ENCODE measurements at regions not wholly inside any gene's neighbourhood (a gene's known extent, or its start where the extent isn't known, plus 50 kb on each side); places are given as distances from the start of the nearest gene placed in this dataset.
"Not testable (repeated sequence)": the region's sequence is repeated elsewhere in the genome, so short reads cannot be mapped to it uniquely, and the experiment has no call there.

- H3K4me3 ChIP-seq (ENCODE audit: low read depth, low read length), result no peak overlapping the region
- no peaks in the 10 kb centered on the region for H3K36me3 ChIP-seq
- no peaks in the 10 kb centered on the region for H3K9me3 ChIP-seq (ENCODE audit: severe bottlenecking)
- DNase-seq, result no peak
- no peaks in the 10 kb centered on the region for H3K27me3 ChIP-seq (ENCODE audit: insufficient read depth, low read depth, severe bottlenecking)
- TF ChIP-seq CTCF (IDR thresholded peaks at IDR 0.05; ENCODE audit: low read depth, low read length), result no peak
- H3K27ac ChIP-seq, result no peak overlapping the region
These were observed 98.0 kb downstream of the SLC25A46 start for GRCh38 chr5:110836851-110837250.

GRCh38 chr5:110838357-110838756 is 99.5 kb downstream of the SLC25A46 start:
- not testable (repeated sequence) for H3K36me3 ChIP-seq; DNase-seq; H3K27ac ChIP-seq; H3K27me3 ChIP-seq (ENCODE audit: insufficient read depth, low read depth, severe bottlenecking); H3K4me3 ChIP-seq (ENCODE audit: low read depth, low read length); H3K9me3 ChIP-seq (ENCODE audit: severe bottlenecking)

- H3K27ac ChIP-seq, result no peak overlapping the region
- no peak for DNase-seq
- no peaks in the 10 kb centered on the region for H3K27me3 ChIP-seq (ENCODE audit: insufficient read depth, low read depth, severe bottlenecking)
- H3K36me3 ChIP-seq, result no peaks in the 10 kb centered on the region
- H3K9me3 ChIP-seq (ENCODE audit: severe bottlenecking), result no peaks in the 10 kb centered on the region
- no peak overlapping the region for H3K4me3 ChIP-seq (ENCODE audit: low read depth, low read length)
- no peak for TF ChIP-seq CTCF (IDR thresholded peaks at IDR 0.05; ENCODE audit: low read depth, low read length)
These were observed 100.2 kb downstream of the SLC25A46 start for GRCh38 chr5:110838961-110839360.

- Histone ChIP-seq H3K27me3 (ENCODE audit: insufficient read depth, low read depth, severe bottlenecking) (no peaks in the 10 kb centered on the region), H3K4me3 (ENCODE audit: low read depth, low read length) (no peak overlapping the region), H3K36me3 (no peaks in the 10 kb centered on the region), H3K9me3 (ENCODE audit: severe bottlenecking) (no peaks in the 10 kb centered on the region), H3K27ac (no peak overlapping the region)
- no peak for DNase-seq
- no peak for TF ChIP-seq CTCF (IDR thresholded peaks at IDR 0.05; ENCODE audit: low read depth, low read length)
These were observed 101.6 kb downstream of the SLC25A46 start for GRCh38 chr5:110840347-110840960.

- no peak for TF ChIP-seq CTCF (IDR thresholded peaks at IDR 0.05; ENCODE audit: low read depth, low read length)
- Histone ChIP-seq H3K4me3 (ENCODE audit: low read depth, low read length) (no peak overlapping the region), H3K27ac (no peak overlapping the region), H3K9me3 (ENCODE audit: severe bottlenecking) (no peaks in the 10 kb centered on the region), H3K36me3 (no peaks in the 10 kb centered on the region), H3K27me3 (ENCODE audit: insufficient read depth, low read depth, severe bottlenecking) (no peaks in the 10 kb centered on the region)
- DNase-seq, result no peak
These were observed 102.3 kb downstream of the SLC25A46 start for GRCh38 chr5:110841137-110841536.

GRCh38 chr5:110842948-110843347 is 104.1 kb downstream of the SLC25A46 start:
- H3K27me3 ChIP-seq (ENCODE audit: insufficient read depth, low read depth, severe bottlenecking), result no peaks in the 10 kb centered on the region
- no peaks in the 10 kb centered on the region for H3K9me3 ChIP-seq (ENCODE audit: severe bottlenecking)
- no peak for DNase-seq
- H3K36me3 ChIP-seq, result no peaks in the 10 kb centered on the region
- H3K4me3 ChIP-seq (ENCODE audit: low read depth, low read length), result no peak overlapping the region
- no peak overlapping the region for H3K27ac ChIP-seq
- no peak for TF ChIP-seq CTCF (IDR thresholded peaks at IDR 0.05; ENCODE audit: low read depth, low read length)
